Astrocyte of the cerebellum (primary cell): ENCODE measurements at regions not wholly inside any gene's neighbourhood (a gene's known extent, or its start where the extent isn't known, plus 50 kb on each side); places are given as distances from the start of the nearest gene placed in this dataset.

Experiments
- DNase-seq: peaks from one replicate; pipeline ENCODE4 v3.0.0-alpha.2; 2011; ENCODE audit warnings: low read depth
- H3K4me3 ChIP-seq: 2 replicates; pipeline ENCODE4 v1.5.1; 2011; ENCODE audit warnings: mild to moderate bottlenecking, low read depth, low read length, moderate library complexity
- CTCF ChIP-seq: IDR thresholded peaks from 2 replicates; pipeline ENCODE4 v1.5.1; 2012; ENCODE audit warnings: low read length, low read depth, moderate library complexity, mild to moderate bottlenecking; ENCODE audit errors: missing control alignments
- in situ Hi-C: cut with HindIII; loops from 2 replicates; pipeline ENCODE4 v1.10.0; 2017; ENCODE audit warnings: low sequenced_read_pairs

DNA sequence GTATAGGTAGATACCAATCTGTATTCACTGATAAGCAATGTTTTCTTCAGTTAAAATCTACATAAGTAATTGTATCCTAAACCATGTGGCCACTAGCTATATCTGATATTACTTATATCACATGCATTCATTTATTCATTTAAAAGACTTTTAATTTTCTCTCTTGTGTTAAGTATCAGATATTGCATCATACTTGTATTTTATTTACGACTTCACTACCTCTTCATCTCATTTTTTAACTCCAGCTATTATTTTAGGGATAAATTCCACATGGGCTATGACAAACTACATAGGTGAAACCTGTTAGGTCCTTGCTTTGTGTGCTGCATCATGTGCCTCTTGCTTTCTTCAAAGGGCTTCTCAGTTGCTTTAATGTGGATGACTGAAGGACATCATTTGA, 1018.3 kb downstream of the ZPLD1 start:
- no peak overlapping the region for H3K4me3 ChIP-seq
- in situ Hi-C loops: no loop called here
- TF ChIP-seq CTCF: no peak
- DNase-seq: no peak

DNA sequence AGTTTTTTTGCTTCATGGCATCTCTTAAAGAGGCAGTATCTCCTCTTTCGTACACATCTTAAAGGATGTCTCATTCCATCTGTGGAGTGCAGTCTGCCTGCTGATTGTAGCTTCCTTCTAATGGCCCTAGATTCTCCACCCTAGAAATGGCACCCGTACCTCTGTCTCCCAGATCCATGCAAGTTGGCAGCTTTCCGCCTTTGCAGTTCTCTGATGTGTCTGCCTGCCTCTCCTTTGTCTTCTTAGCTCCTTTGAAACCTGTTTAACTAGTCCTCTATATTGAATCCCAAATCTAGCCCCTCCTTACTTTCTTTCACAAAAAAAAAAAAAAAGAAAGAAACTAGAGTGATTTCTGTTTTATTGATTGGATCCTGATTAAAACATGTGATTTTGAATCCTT, 1025.0 kb downstream of the ZPLD1 start:
- H3K4me3 ChIP-seq: no peak overlapping the region
- in situ Hi-C loops: no loop called here
- no peak for TF ChIP-seq CTCF
- no peak for DNase-seq

- in situ Hi-C loops: no loop called here
- no peak for TF ChIP-seq CTCF
- no peak for DNase-seq
- H3K4me3 ChIP-seq: no peak overlapping the region
Measured at GRCh38 chr3:103470498-103470897, 1035.7 kb downstream of the ZPLD1 start.

- no peak for DNase-seq
- no peak for TF ChIP-seq CTCF
- in situ Hi-C loops: no loop called here
- no peak overlapping the region for H3K4me3 ChIP-seq
Measured at GRCh38 chr3:103494011-103494410, 1059.2 kb downstream of the ZPLD1 start.

DNA sequence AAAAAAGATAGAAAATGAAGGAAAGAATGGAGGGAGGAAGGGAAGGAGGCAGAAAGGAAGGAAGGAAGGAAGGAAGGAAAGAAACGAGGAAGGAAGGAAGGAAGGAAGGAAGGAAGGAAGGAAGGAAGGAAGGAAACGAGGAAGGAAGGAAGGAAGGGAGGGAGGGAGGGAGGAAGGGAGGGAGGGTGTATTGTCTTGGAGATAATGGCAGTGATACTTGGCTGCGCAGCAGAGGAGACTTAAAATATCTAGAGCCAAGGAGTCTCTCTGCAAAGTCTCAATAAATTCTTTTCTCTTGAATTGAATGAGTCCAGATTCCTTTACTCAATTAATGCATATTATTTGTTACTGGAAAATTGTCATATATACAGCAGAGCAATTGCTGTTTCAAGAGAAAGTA, 1059.7 kb downstream of the ZPLD1 start:
- TF ChIP-seq CTCF: no peak
- no peak overlapping the region for H3K4me3 ChIP-seq
- in situ Hi-C loops: no loop called here
- DNase-seq: no peak

GRCh38 chr3:103495186-103495585, 1060.4 kb downstream of the ZPLD1 start:
- in situ Hi-C loops: no loop called here
- no peak for DNase-seq
- H3K4me3 ChIP-seq: no peak overlapping the region
- TF ChIP-seq CTCF: no peak
